HepG2 (cell line): ENCODE measurements at regions not wholly inside any gene's neighbourhood (a gene's known extent, or its start where the extent isn't known, plus 50 kb on each side); places are given as distances from the start of the nearest gene placed in this dataset.

Experiments used
- CREM ChIP-seq, 2 experiments: sonication (generic) in 1 of 2; formaldehyde crosslinking in 1 of 2; IDR thresholded peaks; 2 replicates each; pipeline versions ENCODE4 v1.4.0 to v1.6.1; 2016 to 2020; ENCODE audit warnings: antibody characterized with exemption in 1 of 2, mild to moderate bottlenecking in 1 of 2, missing genetic modification reagents in 1 of 2
- DDIT3 ChIP-seq: sonication (generic); formaldehyde crosslinking; IDR thresholded peaks from 2 replicates; pipeline ENCODE4 v1.4.0; 2020; ENCODE audit warnings: mild to moderate bottlenecking, missing genetic modification reagents
- FOXC1 ChIP-seq: sonication (generic); formaldehyde crosslinking; IDR thresholded peaks from 2 replicates; pipeline ENCODE4 v1.8.0; 2022; ENCODE audit warnings: mild to moderate bottlenecking, missing genetic modification reagents, borderline replicate concordance
- GATA4 ChIP-seq: sonication (generic); IDR thresholded peaks from 2 replicates; pipeline ENCODE4 v1.6.1; 2016; ENCODE audit warnings: antibody characterized with exemption, low read depth, borderline replicate concordance
- GMEB2 ChIP-seq: IDR thresholded peaks from 2 replicates; pipeline ENCODE4 v1.6.1; 2016; ENCODE audit warnings: missing biosample characterization, missing genetic modification reagents, low read depth
- KDM4B ChIP-seq: sonication (generic); formaldehyde crosslinking; IDR thresholded peaks from 2 replicates; pipeline ENCODE4 v1.4.0; 2020; ENCODE audit warnings: missing genetic modification reagents
- KDM6A ChIP-seq: IDR thresholded peaks from 2 replicates; pipeline ENCODE4 v1.6.1; 2016; ENCODE audit warnings: low read depth
- KLF12 ChIP-seq: sonication (generic); formaldehyde crosslinking; IDR thresholded peaks from 2 replicates; pipeline ENCODE4 v1.4.0; 2020; ENCODE audit warnings: missing genetic modification reagents, borderline replicate concordance
- LBX2 ChIP-seq: sonication (generic); formaldehyde crosslinking; IDR thresholded peaks from 2 replicates; pipeline ENCODE4 v1.5.0; 2020; ENCODE audit warnings: missing genetic modification reagents, mild to moderate bottlenecking, borderline replicate concordance
- MLLT10 ChIP-seq: sonication (generic); formaldehyde crosslinking; IDR thresholded peaks from 2 replicates; pipeline ENCODE4 v1.4.0; 2020; ENCODE audit warnings: missing genetic modification reagents
- MXI1 ChIP-seq: IDR thresholded peaks from 3 replicates; pipeline ENCODE4 v1.6.1; 2012; ENCODE audit warnings: low read depth, low read length, inconsistent platforms, borderline replicate concordance
- PAF1 ChIP-seq: IDR thresholded peaks from 2 replicates; pipeline ENCODE4 v1.6.1; 2016; ENCODE audit warnings: missing genetic modification reagents, missing compliant biosample characterization
- PREB ChIP-seq: sonication (generic); formaldehyde crosslinking; IDR thresholded peaks from 2 replicates; pipeline ENCODE4 v1.4.0; 2020; ENCODE audit warnings: missing genetic modification reagents
- RFX5 ChIP-seq: IDR thresholded peaks from 2 replicates; pipeline ENCODE4 v1.6.1; 2011; ENCODE audit warnings: low read depth, low read length, improper control_type of control experiment
- TFDP1 ChIP-seq: IDR thresholded peaks from 2 replicates; pipeline ENCODE4 v1.6.1; 2016; ENCODE audit warnings: missing compliant biosample characterization, missing genetic modification reagents, borderline replicate concordance
- TSC22D2 ChIP-seq: sonication (generic); formaldehyde crosslinking; IDR thresholded peaks from 2 replicates; pipeline ENCODE4 v1.5.1; 2020; ENCODE audit warnings: missing genetic modification reagents, mild to moderate bottlenecking, borderline replicate concordance
- ZFP82 ChIP-seq: sonication (generic); formaldehyde crosslinking; IDR thresholded peaks from 2 replicates; pipeline ENCODE4 v1.5.1; 2020; ENCODE audit warnings: mild to moderate bottlenecking, missing genetic modification reagents, borderline replicate concordance
- ZNF3 ChIP-seq: IDR thresholded peaks from 2 replicates; pipeline ENCODE4 v1.7.0; 2017; ENCODE audit warnings: inconsistent platforms
- ZNF33B ChIP-seq: sonication (generic); formaldehyde crosslinking; IDR thresholded peaks from 2 replicates; pipeline ENCODE4 v1.5.1; 2020; ENCODE audit warnings: mild to moderate bottlenecking, missing genetic modification reagents
- ZNF569 ChIP-seq: sonication (generic); formaldehyde crosslinking; IDR thresholded peaks from 2 replicates; pipeline ENCODE4 v1.5.0; 2020; ENCODE audit warnings: mild to moderate bottlenecking, missing genetic modification reagents, moderate library complexity, borderline replicate concordance
- ZNF589 ChIP-seq: sonication (generic); formaldehyde crosslinking; conservative IDR thresholded peaks from 2 replicates; pipeline ENCODE4 v1.8.0; 2022; ENCODE audit warnings: mild to moderate bottlenecking, moderate library complexity, missing genetic modification reagents
- ZNF615 ChIP-seq: sonication (generic); formaldehyde crosslinking; IDR thresholded peaks from 2 replicates; pipeline ENCODE4 v1.5.0; 2020; ENCODE audit warnings: mild to moderate bottlenecking, missing genetic modification reagents, borderline replicate concordance
- ZNF652 ChIP-seq: IDR thresholded peaks from 2 replicates; pipeline ENCODE4 v1.6.1; 2016; ENCODE audit warnings: low read depth, borderline replicate concordance
- ZNF749 ChIP-seq: sonication (generic); formaldehyde crosslinking; IDR thresholded peaks from 2 replicates; pipeline ENCODE4 v1.8.0; 2022; ENCODE audit warnings: mild to moderate bottlenecking, missing genetic modification reagents, moderate library complexity, borderline replicate concordance
- ZNF841 ChIP-seq: sonication (generic); formaldehyde crosslinking; IDR thresholded peaks from 2 replicates; pipeline ENCODE4 v1.8.1; 2023; ENCODE audit warnings: missing genetic modification reagents, borderline replicate concordance
- ZSCAN9 ChIP-seq: IDR thresholded peaks from 2 replicates; pipeline ENCODE4 v1.6.1; 2016; ENCODE audit warnings: borderline replicate concordance

- TF ChIP-seq ZNF749 (CRISPR knock-in tag) (no peak), MXI1 (peak; percentile 16; the same call in 1 of the 3 replicates), ZNF3 (no peak), ZNF615 (CRISPR knock-in tag) (no peak), KDM4B (CRISPR knock-in tag) (no peak), KLF12 (CRISPR knock-in tag) (no peak), TFDP1 (peak; percentile 19; the same call in 1 of the 2 replicates), FOXC1 (no peak), ZNF841 (CRISPR knock-in tag) (no peak), LBX2 (CRISPR knock-in tag) (no peak), RFX5 (peak; percentile 93), TSC22D2 (no peak), GMEB2 (CRISPR knock-in tag) (no peak), ZNF589 (CRISPR knock-in tag) (no peak), KDM6A (peak; percentile 30; the same call in 1 of the 2 replicates), ZNF33B (no peak), PREB (CRISPR knock-in tag) (no peak), CREM (IDR thresholded peaks at IDR 0.05) (peak; percentile 64), CREM (CRISPR knock-in tag; IDR thresholded peaks at IDR 0.05) (no peak), ZFP82 (CRISPR knock-in tag) (no peak), DDIT3 (CRISPR knock-in tag) (no peak), GATA4 (peak; percentile 24; the same call in 1 of the 2 replicates), PAF1 (CRISPR knock-in tag) (no peak), MLLT10 (no peak), ZSCAN9 (CRISPR knock-in tag) (peak; percentile 56; the same call in 1 of the 2 replicates), ZNF569 (CRISPR knock-in tag) (no peak), ZNF652 (CRISPR knock-in tag) (no peak)
Observed at GRCh38 chr12:46523863-46524770, 151.5 kb upstream of the SLC38A2 start (continued).
